GM12878 (cell line): ENCODE measurements at regions not wholly inside any gene's neighbourhood (a gene's known extent, or its start where the extent isn't known, plus 50 kb on each side); places are given as distances from the start of the nearest gene placed in this dataset.

Source experiments
- ATAC-seq: fragments of 200-7000 bp; cut with Tn5 transposase; 3 replicates; pipeline ENCODE4 v1.9.1; 2020; ENCODE audit warnings: mild to moderate bottlenecking, moderate library complexity
- BruUV-seq: library from RNA; stranded (reverse); fragments of 400-500 nt; replicated peaks from 2 replicates; lab custom pipeline; 2021; lab: Mats Ljungman, UMichigan
- CTCF ChIA-PET: fragments of 300-600 bp; sonication (Branson Sonifier 250); formaldehyde crosslinking; extraction: SDS; loops from one replicate; lab custom pipeline; 2021; ENCODE audit warnings: inconsistent platforms; lab: Yijun Ruan, JAX
- POLR2A ChIA-PET: fragments of 350-600 bp; formaldehyde crosslinking; extraction: SDS; loops from one replicate; lab custom pipeline; 2021; ENCODE audit warnings: inconsistent platforms; lab: Charles Lee
- RAD21 ChIA-PET: fragments of 300-600 bp; sonication (Branson Sonifier 250); formaldehyde crosslinking; loops from one replicate; lab custom pipeline; 2023; ENCODE audit warnings: antibody characterized with exemption; ENCODE audit not compliant: unreplicated experiment; lab: Charles Lee
- SMC1A ChIA-PET: fragments of 300-600 bp; sonication (Branson Sonifier 250); formaldehyde crosslinking; loops from one replicate; lab custom pipeline; 2023; ENCODE audit not compliant: unreplicated experiment, uncharacterized antibody; lab: Charles Lee
- DNase-seq: peaks from one replicate; pipeline ENCODE4 v3.0.0-alpha.2; 2011; ENCODE audit warnings: low read depth, low spot score
- FAIRE-seq: peaks from 3 replicates; lab custom pipeline; 2011; peaks lifted over from hg19 to GRCh38; lab: Jason Lieb, UNC
- H2AFZ ChIP-seq: 2 replicates; pipeline ENCODE4 v1.6.0; 2011; ENCODE audit warnings: low read depth, low read length, control low read depth; ENCODE audit not compliant: control insufficient read depth
- H3K27ac ChIP-seq: 2 replicates; pipeline ENCODE4 v1.5.1; 2011; ENCODE audit warnings: control low read depth; ENCODE audit not compliant: control insufficient read depth, insufficient read depth
- H3K27me3 ChIP-seq, 2 experiments: replicated peaks in 1 of 2; 2 replicates each; pipeline versions ENCODE4 v1.6.0 to v1.6.1; 2011; ENCODE audit warnings: low read length in 1 of 2; ENCODE audit not compliant: control insufficient read depth in 2 of 2, insufficient read depth in 2 of 2
- H3K36me3 ChIP-seq, 2 experiments: 2 replicates each; pipeline ENCODE4 v1.5.1; 2011; ENCODE audit warnings: low read length in 1 of 2; ENCODE audit not compliant: control insufficient read depth in 2 of 2, insufficient read depth in 2 of 2
- H3K4me1 ChIP-seq: 2 replicates; pipeline ENCODE4 v1.6.1; 2011; ENCODE audit warnings: mild to moderate bottlenecking, low read length, moderate library complexity, mixed read lengths; ENCODE audit not compliant: control insufficient read depth, insufficient read depth
- H3K4me2 ChIP-seq: 2 replicates; pipeline ENCODE4 v1.6.0; 2011; ENCODE audit warnings: control low read depth; ENCODE audit not compliant: control insufficient read depth, insufficient read depth
- H3K4me3 ChIP-seq: fragments of 200-600 bp; sonication (generic); 2 replicates; pipeline ENCODE4 v1.5.1; 2016
- H3K79me2 ChIP-seq: 2 replicates; pipeline ENCODE4 v1.6.0; 2011; ENCODE audit warnings: low read length; ENCODE audit not compliant: control insufficient read depth, insufficient read depth
- H3K9ac ChIP-seq: 2 replicates; pipeline ENCODE4 v1.8.0; 2011; ENCODE audit warnings: low read length, control low read depth, mixed read lengths; ENCODE audit not compliant: control insufficient read depth, insufficient read depth
- H3K9me3 ChIP-seq: replicated peaks from 3 replicates; pipeline ENCODE4 v1.5.1; 2011; ENCODE audit warnings: mild to moderate bottlenecking, low read length; ENCODE audit not compliant: control insufficient read depth, insufficient read depth
- H4K20me1 ChIP-seq: 2 replicates; pipeline ENCODE4 v1.6.0; 2011; ENCODE audit not compliant: control insufficient read depth, insufficient read depth
- CBX5 ChIP-seq: sonication (generic); IDR thresholded peaks from 2 replicates; pipeline ENCODE4 v1.6.1; 2016; ENCODE audit warnings: low read depth, moderate library complexity, mild to moderate bottlenecking, inconsistent platforms
- CHD1 ChIP-seq: IDR thresholded peaks from 2 replicates; pipeline ENCODE4 v1.6.1; 2012; ENCODE audit warnings: low read depth, low read length, improper control_type of control experiment
- CHD4 ChIP-seq: fragments of 200-600 bp; sonication (generic); IDR thresholded peaks from 2 replicates; pipeline ENCODE4 v1.6.1; 2016; ENCODE audit warnings: mild to moderate bottlenecking
- EED ChIP-seq: sonication (generic); IDR thresholded peaks from 2 replicates; pipeline ENCODE4 v1.6.1; 2016; ENCODE audit warnings: antibody characterized with exemption, low read depth
- EGR1 ChIP-seq, 2 experiments: IDR thresholded peaks; 1 replicate in 1 of 2; 2 replicates in 1 of 2; pipeline ENCODE4 v1.6.1; 2011 to 2012; ENCODE audit warnings: low read depth in 2 of 2, low read length in 2 of 2, borderline replicate concordance in 1 of 2, mild to moderate bottlenecking in 1 of 2, moderate library complexity in 1 of 2
- JUND ChIP-seq: IDR thresholded peaks from 2 replicates; pipeline ENCODE4 v1.6.1; 2012; ENCODE audit warnings: low read depth, mild to moderate bottlenecking, low read length, improper control_type of control experiment, moderate library complexity
- KAT2A ChIP-seq: conservative IDR thresholded peaks from 2 replicates; pipeline ENCODE4 v1.6.1; 2011; ENCODE audit warnings: low read depth, low read length; ENCODE audit not compliant: control insufficient read depth
- MXI1 ChIP-seq: fragments of 150-350 bp; IDR thresholded peaks from 2 replicates; pipeline ENCODE4 v1.6.1; 2011; ENCODE audit warnings: low read depth, mild to moderate bottlenecking, inconsistent platforms, low read length, improper control_type of control experiment
- NFYA ChIP-seq: IDR thresholded peaks from 2 replicates; pipeline ENCODE4 v1.6.1; 2011; ENCODE audit warnings: low read depth, mild to moderate bottlenecking, low read length, improper control_type of control experiment, borderline replicate concordance
- NR2C2 ChIP-seq: IDR thresholded peaks from 2 replicates; pipeline ENCODE4 v1.6.1; 2011; ENCODE audit warnings: borderline replicate concordance, low read depth; ENCODE audit not compliant: control insufficient read depth, insufficient read length
- SUZ12 ChIP-seq: fragments of 200-600 bp; sonication (generic); IDR thresholded peaks from one replicate; pipeline ENCODE4 v1.6.1; 2018; ENCODE audit warnings: antibody characterized with exemption, mild to moderate bottlenecking; ENCODE audit not compliant: unreplicated experiment
- TBL1XR1 ChIP-seq: IDR thresholded peaks from 2 replicates; pipeline ENCODE4 v1.6.1; 2012; ENCODE audit warnings: low read depth, low read length, improper control_type of control experiment
- WGBS: methylation state at CpG from one replicate; pipeline ENCODE4 v1.1.6; 2016; ENCODE audit warnings: low lambda C conversion rate; ENCODE audit not compliant: insufficient replicate concordance, insufficient coverage; ENCODE audit errors: missing lambda C conversion rate; 5-methylcytosine and 5-hydroxymethylcytosine counted together
- in situ Hi-C: fragments of 300-500 bp; cut with MboI; formaldehyde crosslinking; loops from 9 replicates; pipeline ENCODE4 v1.14.3; 2018; ENCODE audit warnings: mixed read lengths
- intact Hi-C: fragments of 100-400 bp; cut with micrococcal nuclease; formaldehyde crosslinking; loops from one replicate; pipeline ENCODE4 v1.14.2; 2022; ENCODE audit not compliant: unreplicated experiment
- TF ChIP-seq, protein P1 (sequence below): IDR thresholded peaks from 2 replicates; pipeline ENCODE4 v1.6.1; 2012; ENCODE audit warnings: low read length, inconsistent platforms
- TF ChIP-seq, protein P2 (sequence below): fragments of 450-650 bp; IDR thresholded peaks from 2 replicates; pipeline ENCODE4 v1.6.1; 2017; ENCODE audit warnings: antibody characterized with exemption, mild to moderate bottlenecking, moderate library complexity
- TF ChIP-seq, protein P3 (sequence below), 3 experiments: IDR thresholded peaks in 2 of 3; conservative IDR thresholded peaks in 1 of 3; 2 replicates each; pipeline ENCODE4 v1.5.1; 2011; ENCODE audit warnings: low read depth in 3 of 3, low read length in 3 of 3, mild to moderate bottlenecking in 3 of 3, control low read depth in 2 of 3, moderate library complexity in 2 of 3, inconsistent platforms in 1 of 3, mixed read lengths in 1 of 3; ENCODE audit not compliant: control insufficient read depth in 2 of 3, insufficient read depth in 1 of 3; ENCODE audit errors: extremely low read depth in 1 of 3

DNA sequence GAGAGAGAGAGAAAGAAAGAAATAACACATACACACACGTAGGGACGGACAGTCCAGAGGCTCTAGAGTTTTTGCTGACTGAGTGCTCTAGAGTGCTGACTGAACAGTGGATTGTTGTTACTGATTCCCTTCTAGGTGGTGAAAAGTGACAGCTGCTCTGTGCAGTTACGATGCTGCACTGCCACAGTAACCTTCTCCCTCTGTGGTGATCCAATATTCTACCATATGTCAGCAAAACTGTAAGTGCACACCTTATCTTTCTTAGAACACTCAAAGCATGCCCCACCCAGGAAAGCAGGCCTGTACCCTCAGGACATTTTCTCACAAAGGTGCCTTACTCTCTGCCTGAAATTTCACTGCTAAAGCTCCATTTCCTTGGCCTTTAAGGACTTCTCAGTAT is 1023.5 kb downstream of the TYW1 start:
- Histone ChIP-seq H3K27ac (no peak overlapping the region), H3K9me3 (no peaks in the 10 kb centered on the region; the same call in 2 of the 3 replicates), H3K4me1 (no peaks in the 10 kb centered on the region), H3K4me2 (no peak overlapping the region), H3K4me3 (no peak overlapping the region), H2AFZ (no peak overlapping the region), H4K20me1 (no peaks in the 10 kb centered on the region), H3K36me3 (no peaks in the 10 kb centered on the region), H3K27me3 (no peaks in the 10 kb centered on the region), H3K9ac (no peak overlapping the region), H3K79me2 (no peaks in the 10 kb centered on the region)
- ChIA-PET RAD21 (no interaction called here), SMC1A (no interaction called here), CTCF (no interaction called here), POLR2A (no interaction called here)
- no peak for ATAC-seq
- in situ Hi-C loops (no loop called here), intact Hi-C loops (no loop called here)
- BruUV-seq: no TSS peak
- no peak for DNase-seq
- WGBS: 43% methylated on average over 3 of the region's 3 CpGs
- no peak for TF ChIP-seq KAT2A
- TF ChIP-seq EGR1 (IDR thresholded peaks at IDR 0.05; ENCODE audit: borderline replicate concordance in 1 of 2, low read depth in 2 of 2, low read length in 2 of 2): no peak
- TF ChIP-seq, protein P1, sequence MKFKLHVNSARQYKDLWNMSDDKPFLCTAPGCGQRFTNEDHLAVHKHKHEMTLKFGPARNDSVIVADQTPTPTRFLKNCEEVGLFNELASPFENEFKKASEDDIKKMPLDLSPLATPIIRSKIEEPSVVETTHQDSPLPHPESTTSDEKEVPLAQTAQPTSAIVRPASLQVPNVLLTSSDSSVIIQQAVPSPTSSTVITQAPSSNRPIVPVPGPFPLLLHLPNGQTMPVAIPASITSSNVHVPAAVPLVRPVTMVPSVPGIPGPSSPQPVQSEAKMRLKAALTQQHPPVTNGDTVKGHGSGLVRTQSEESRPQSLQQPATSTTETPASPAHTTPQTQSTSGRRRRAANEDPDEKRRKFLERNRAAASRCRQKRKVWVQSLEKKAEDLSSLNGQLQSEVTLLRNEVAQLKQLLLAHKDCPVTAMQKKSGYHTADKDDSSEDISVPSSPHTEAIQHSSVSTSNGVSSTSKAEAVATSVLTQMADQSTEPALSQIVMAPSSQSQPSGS: no peak
- no peak for TF ChIP-seq CBX5
- no peak for TF ChIP-seq MXI1
- no peak for TF ChIP-seq JUND
- TF ChIP-seq, protein P2, sequence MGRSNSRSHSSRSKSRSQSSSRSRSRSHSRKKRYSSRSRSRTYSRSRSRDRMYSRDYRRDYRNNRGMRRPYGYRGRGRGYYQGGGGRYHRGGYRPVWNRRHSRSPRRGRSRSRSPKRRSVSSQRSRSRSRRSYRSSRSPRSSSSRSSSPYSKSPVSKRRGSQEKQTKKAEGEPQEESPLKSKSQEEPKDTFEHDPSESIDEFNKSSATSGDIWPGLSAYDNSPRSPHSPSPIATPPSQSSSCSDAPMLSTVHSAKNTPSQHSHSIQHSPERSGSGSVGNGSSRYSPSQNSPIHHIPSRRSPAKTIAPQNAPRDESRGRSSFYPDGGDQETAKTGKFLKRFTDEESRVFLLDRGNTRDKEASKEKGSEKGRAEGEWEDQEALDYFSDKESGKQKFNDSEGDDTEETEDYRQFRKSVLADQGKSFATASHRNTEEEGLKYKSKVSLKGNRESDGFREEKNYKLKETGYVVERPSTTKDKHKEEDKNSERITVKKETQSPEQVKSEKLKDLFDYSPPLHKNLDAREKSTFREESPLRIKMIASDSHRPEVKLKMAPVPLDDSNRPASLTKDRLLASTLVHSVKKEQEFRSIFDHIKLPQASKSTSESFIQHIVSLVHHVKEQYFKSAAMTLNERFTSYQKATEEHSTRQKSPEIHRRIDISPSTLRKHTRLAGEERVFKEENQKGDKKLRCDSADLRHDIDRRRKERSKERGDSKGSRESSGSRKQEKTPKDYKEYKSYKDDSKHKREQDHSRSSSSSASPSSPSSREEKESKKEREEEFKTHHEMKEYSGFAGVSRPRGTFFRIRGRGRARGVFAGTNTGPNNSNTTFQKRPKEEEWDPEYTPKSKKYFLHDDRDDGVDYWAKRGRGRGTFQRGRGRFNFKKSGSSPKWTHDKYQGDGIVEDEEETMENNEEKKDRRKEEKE: no peak
- no peak for TF ChIP-seq EED
- no peak for TF ChIP-seq CHD4
- no peak for TF ChIP-seq SUZ12
- TF ChIP-seq NFYA: no peak
- TF ChIP-seq NR2C2: no peak
- TF ChIP-seq CHD1: no peak
- TF ChIP-seq, protein P3, sequence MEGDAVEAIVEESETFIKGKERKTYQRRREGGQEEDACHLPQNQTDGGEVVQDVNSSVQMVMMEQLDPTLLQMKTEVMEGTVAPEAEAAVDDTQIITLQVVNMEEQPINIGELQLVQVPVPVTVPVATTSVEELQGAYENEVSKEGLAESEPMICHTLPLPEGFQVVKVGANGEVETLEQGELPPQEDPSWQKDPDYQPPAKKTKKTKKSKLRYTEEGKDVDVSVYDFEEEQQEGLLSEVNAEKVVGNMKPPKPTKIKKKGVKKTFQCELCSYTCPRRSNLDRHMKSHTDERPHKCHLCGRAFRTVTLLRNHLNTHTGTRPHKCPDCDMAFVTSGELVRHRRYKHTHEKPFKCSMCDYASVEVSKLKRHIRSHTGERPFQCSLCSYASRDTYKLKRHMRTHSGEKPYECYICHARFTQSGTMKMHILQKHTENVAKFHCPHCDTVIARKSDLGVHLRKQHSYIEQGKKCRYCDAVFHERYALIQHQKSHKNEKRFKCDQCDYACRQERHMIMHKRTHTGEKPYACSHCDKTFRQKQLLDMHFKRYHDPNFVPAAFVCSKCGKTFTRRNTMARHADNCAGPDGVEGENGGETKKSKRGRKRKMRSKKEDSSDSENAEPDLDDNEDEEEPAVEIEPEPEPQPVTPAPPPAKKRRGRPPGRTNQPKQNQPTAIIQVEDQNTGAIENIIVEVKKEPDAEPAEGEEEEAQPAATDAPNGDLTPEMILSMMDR (IDR thresholded peaks at IDR 0.05 in 2 of 3, conservative IDR thresholded peaks at IDR 0.05 in 1 of 3; ENCODE audit: control insufficient read depth in 2 of 3, extremely low read depth in 1 of 3, insufficient read depth in 1 of 3, low read depth in 3 of 3, low read length in 3 of 3): no peak
- no peak for TF ChIP-seq TBL1XR1
- no peak for FAIRE-seq
